ENCODE measurements at regions not wholly inside any gene's neighbourhood (a gene's known extent, or its start where the extent isn't known, plus 50 kb on each side); places are given as distances from the start of the nearest gene placed in this dataset.
A peak's percentile ranks its signal among the peaks of the same experiment; 100 is the strongest.

- Histone ChIP-seq H3K9me3 (ENCODE audit: control insufficient read depth in 3 of 3, low read length in 3 of 3) (no peaks in the 10 kb centered on the region), H3K4me1 (ENCODE audit: control insufficient read depth in 3 of 3, insufficient read depth in 3 of 3, low read length in 3 of 3) (no peaks in the 10 kb centered on the region), H3K9ac (ENCODE audit: low read depth in 1 of 3, low read length in 3 of 3) (no peak overlapping the region), H3K36me3 (ENCODE audit: control insufficient read depth in 3 of 3, insufficient read depth in 3 of 3, low read length in 3 of 3) (no peaks in the 10 kb centered on the region), H3K27ac (ENCODE audit: low read depth, low read length) (no peak overlapping the region), H3K4me3 (ENCODE audit: low read length in 3 of 3) (no peak overlapping the region), H3K27me3 (ENCODE audit: control insufficient read depth in 3 of 3, insufficient read depth in 3 of 3, low read length in 3 of 3) (peaks cover 67 to 79% (median 78%) of the 10 kb centered on the region in 3 donors)
These were observed 203.5 kb downstream of the RBFOX3 start for GRCh38 chr17:79407385-79407784.

GRCh38 chr17:79406316-79406715, 204.5 kb downstream of the RBFOX3 start:
- no peak overlapping the region for H3K4me3 ChIP-seq (ENCODE audit: low read length in 3 of 3)
- peaks cover 68 to 79% (median 75%) of the 10 kb centered on the region in 3 donors for H3K27me3 ChIP-seq (ENCODE audit: control insufficient read depth in 3 of 3, insufficient read depth in 3 of 3, low read length in 3 of 3)
- no peak overlapping the region for H3K27ac ChIP-seq (ENCODE audit: low read depth, low read length)
- H3K4me1 ChIP-seq (ENCODE audit: control insufficient read depth in 3 of 3, insufficient read depth in 3 of 3, low read length in 3 of 3) = peaks cover 0 to 2% (median 0%) of the 10 kb centered on the region in 3 donors
- H3K9me3 ChIP-seq (ENCODE audit: control insufficient read depth in 3 of 3, low read length in 3 of 3) = no peaks in the 10 kb centered on the region
- H3K36me3 ChIP-seq (ENCODE audit: control insufficient read depth in 3 of 3, insufficient read depth in 3 of 3, low read length in 3 of 3) = no peaks in the 10 kb centered on the region
- H3K9ac ChIP-seq (ENCODE audit: low read depth in 1 of 3, low read length in 3 of 3) = no peak overlapping the region

GRCh38 chr17:79405823-79406222, 205.0 kb downstream of the RBFOX3 start:
- Histone ChIP-seq H3K9ac (ENCODE audit: low read depth in 1 of 3, low read length in 3 of 3) (no peak overlapping the region), H3K9me3 (ENCODE audit: control insufficient read depth in 3 of 3, low read length in 3 of 3) (no peaks in the 10 kb centered on the region), H3K4me3 (ENCODE audit: low read length in 3 of 3) (no peak overlapping the region), H3K36me3 (ENCODE audit: control insufficient read depth in 3 of 3, insufficient read depth in 3 of 3, low read length in 3 of 3) (no peaks in the 10 kb centered on the region), H3K27me3 (ENCODE audit: control insufficient read depth in 3 of 3, insufficient read depth in 3 of 3, low read length in 3 of 3) (peaks cover 65 to 78% (median 73%) of the 10 kb centered on the region in 3 donors), H3K27ac (ENCODE audit: low read depth, low read length) (no peak overlapping the region), H3K4me1 (ENCODE audit: control insufficient read depth in 3 of 3, insufficient read depth in 3 of 3, low read length in 3 of 3) (peaks cover 2 to 6% (median 2%) of the 10 kb centered on the region in 3 donors)

- Histone ChIP-seq H3K9me3 (ENCODE audit: control insufficient read depth in 3 of 3, low read length in 3 of 3) (no peaks in the 10 kb centered on the region), H3K4me1 (ENCODE audit: control insufficient read depth in 3 of 3, insufficient read depth in 3 of 3, low read length in 3 of 3) (peaks cover 4 to 10% (median 6%) of the 10 kb centered on the region in 3 donors), H3K27ac (ENCODE audit: low read depth, low read length) (no peak overlapping the region), H3K36me3 (ENCODE audit: control insufficient read depth in 3 of 3, insufficient read depth in 3 of 3, low read length in 3 of 3) (no peaks in the 10 kb centered on the region), H3K9ac (ENCODE audit: low read depth in 1 of 3, low read length in 3 of 3) (no peak overlapping the region), H3K27me3 (ENCODE audit: control insufficient read depth in 3 of 3, insufficient read depth in 3 of 3, low read length in 3 of 3) (peaks cover 68 to 79% (median 73%) of the 10 kb centered on the region in 3 donors), H3K4me3 (ENCODE audit: low read length in 3 of 3) (no peak overlapping the region)
These were observed 206.5 kb downstream of the RBFOX3 start for GRCh38 chr17:79404136-79404911.

GRCh38 chr17:79401704-79402674, 208.9 kb downstream of the RBFOX3 start:
- H3K9me3 ChIP-seq (ENCODE audit: control insufficient read depth in 3 of 3, low read length in 3 of 3) = no peaks in the 10 kb centered on the region
- H3K36me3 ChIP-seq (ENCODE audit: control insufficient read depth in 3 of 3, insufficient read depth in 3 of 3, low read length in 3 of 3) = no peaks in the 10 kb centered on the region
- H3K4me3 ChIP-seq (ENCODE audit: low read length in 3 of 3) = no peak overlapping the region
- H3K9ac ChIP-seq (ENCODE audit: low read depth in 1 of 3, low read length in 3 of 3) = no peak overlapping the region
- H3K27me3 ChIP-seq (ENCODE audit: control insufficient read depth in 3 of 3, insufficient read depth in 3 of 3, low read length in 3 of 3) = peaks cover 67 to 84% (median 74%) of the 10 kb centered on the region in 3 donors
- H3K4me1 ChIP-seq (ENCODE audit: control insufficient read depth in 3 of 3, insufficient read depth in 3 of 3, low read length in 3 of 3) = peaks cover 4 to 10% (median 6%) of the 10 kb centered on the region in 3 donors
- H3K27ac ChIP-seq (ENCODE audit: low read depth, low read length) = no peak overlapping the region

- peak overlapping the region in 1 of 3 donors; percentile 61 for H3K4me3 ChIP-seq (ENCODE audit: low read length in 3 of 3)
- no peaks in the 10 kb centered on the region for H3K36me3 ChIP-seq (ENCODE audit: control insufficient read depth in 3 of 3, insufficient read depth in 3 of 3, low read length in 3 of 3)
- H3K9me3 ChIP-seq (ENCODE audit: control insufficient read depth in 3 of 3, low read length in 3 of 3) = no peaks in the 10 kb centered on the region
- peak overlapping the region in 1 of 3 donors; percentile 47 for H3K9ac ChIP-seq (ENCODE audit: low read depth in 1 of 3, low read length in 3 of 3)
- H3K27me3 ChIP-seq (ENCODE audit: control insufficient read depth in 3 of 3, insufficient read depth in 3 of 3, low read length in 3 of 3) = peaks cover 67 to 84% (median 75%) of the 10 kb centered on the region in 3 donors
- no peak overlapping the region for H3K27ac ChIP-seq (ENCODE audit: low read depth, low read length)
- peaks cover 4 to 10% (median 6%) of the 10 kb centered on the region in 3 donors for H3K4me1 ChIP-seq (ENCODE audit: control insufficient read depth in 3 of 3, insufficient read depth in 3 of 3, low read length in 3 of 3)
These were observed 209.7 kb downstream of the RBFOX3 start for GRCh38 chr17:79400989-79401703.

GRCh38 chr17:79399610-79400144, 211.2 kb downstream of the RBFOX3 start:
- no peak overlapping the region for H3K9ac ChIP-seq (ENCODE audit: low read depth in 1 of 3, low read length in 3 of 3)
- no peak overlapping the region for H3K4me3 ChIP-seq (ENCODE audit: low read length in 3 of 3)
- H3K4me1 ChIP-seq (ENCODE audit: control insufficient read depth in 3 of 3, insufficient read depth in 3 of 3, low read length in 3 of 3) = peaks cover 4 to 10% (median 6%) of the 10 kb centered on the region in 3 donors
- H3K36me3 ChIP-seq (ENCODE audit: control insufficient read depth in 3 of 3, insufficient read depth in 3 of 3, low read length in 3 of 3) = no peaks in the 10 kb centered on the region
- H3K9me3 ChIP-seq (ENCODE audit: control insufficient read depth in 3 of 3, low read length in 3 of 3) = no peaks in the 10 kb centered on the region
- peaks cover 74 to 87% (median 83%) of the 10 kb centered on the region in 3 donors for H3K27me3 ChIP-seq (ENCODE audit: control insufficient read depth in 3 of 3, insufficient read depth in 3 of 3, low read length in 3 of 3)
- no peak overlapping the region for H3K27ac ChIP-seq (ENCODE audit: low read depth, low read length)

GRCh38 chr17:79398441-79398840, 212.4 kb downstream of the RBFOX3 start:
- Histone ChIP-seq H3K4me1 (ENCODE audit: control insufficient read depth in 3 of 3, insufficient read depth in 3 of 3, low read length in 3 of 3) (peaks cover 4 to 10% (median 6%) of the 10 kb centered on the region in 3 donors), H3K9me3 (ENCODE audit: control insufficient read depth in 3 of 3, low read length in 3 of 3) (no peaks in the 10 kb centered on the region), H3K9ac (ENCODE audit: low read depth in 1 of 3, low read length in 3 of 3) (no peak overlapping the region), H3K36me3 (ENCODE audit: control insufficient read depth in 3 of 3, insufficient read depth in 3 of 3, low read length in 3 of 3) (no peaks in the 10 kb centered on the region), H3K4me3 (ENCODE audit: low read length in 3 of 3) (no peak overlapping the region), H3K27me3 (ENCODE audit: control insufficient read depth in 3 of 3, insufficient read depth in 3 of 3, low read length in 3 of 3) (peaks cover 80 to 92% (median 91%) of the 10 kb centered on the region in 3 donors), H3K27ac (ENCODE audit: low read depth, low read length) (no peak overlapping the region)

GRCh38 chr17:79396696-79397095, 214.2 kb downstream of the RBFOX3 start:
- Histone ChIP-seq H3K27ac (ENCODE audit: low read depth, low read length) (no peak overlapping the region), H3K36me3 (ENCODE audit: control insufficient read depth in 3 of 3, insufficient read depth in 3 of 3, low read length in 3 of 3) (no peaks in the 10 kb centered on the region), H3K4me3 (ENCODE audit: low read length in 3 of 3) (no peak overlapping the region), H3K4me1 (ENCODE audit: control insufficient read depth in 3 of 3, insufficient read depth in 3 of 3, low read length in 3 of 3) (peaks cover 4 to 10% (median 6%) of the 10 kb centered on the region in 3 donors), H3K9me3 (ENCODE audit: control insufficient read depth in 3 of 3, low read length in 3 of 3) (peaks cover 0 to 2% (median 2%) of the 10 kb centered on the region in 3 donors), H3K27me3 (ENCODE audit: control insufficient read depth in 3 of 3, insufficient read depth in 3 of 3, low read length in 3 of 3) (peaks cover 83 to 94% (median 94%) of the 10 kb centered on the region in 3 donors), H3K9ac (ENCODE audit: low read depth in 1 of 3, low read length in 3 of 3) (no peak overlapping the region)

Measured in skeletal muscle tissue (tissue), 3 donors.